Left ventricle myocardium inferior (tissue), 1 donor: ENCODE measurements at regions not wholly inside any gene's neighbourhood (a gene's known extent, or its start where the extent isn't known, plus 50 kb on each side); places are given as distances from the start of the nearest gene placed in this dataset.

Source experiments
- DNase-seq: peaks from one replicate; pipeline ENCODE4 v3.0.0-alpha.2; 2020
- H3K27ac ChIP-seq: fragments of 200-600 bp; replicated peaks from 2 replicates; pipeline ENCODE4 v1.8.0; 2021
- H3K27me3 ChIP-seq: fragments of 200-600 bp; 2 replicates; pipeline ENCODE4 v1.8.0; 2021; ENCODE audit warnings: low read depth
- H3K36me3 ChIP-seq: fragments of 200-600 bp; 2 replicates; pipeline ENCODE4 v1.8.0; 2021
- H3K4me1 ChIP-seq: fragments of 200-600 bp; 2 replicates; pipeline ENCODE4 v1.8.0; 2021
- H3K4me3 ChIP-seq: fragments of 200-600 bp; 2 replicates; pipeline ENCODE4 v1.8.0; 2021; ENCODE audit warnings: mild to moderate bottlenecking, moderate library complexity
- H3K9me3 ChIP-seq: fragments of 200-600 bp; replicated peaks from 2 replicates; pipeline ENCODE4 v1.8.0; 2021
- CTCF ChIP-seq: fragments of 200-600 bp; IDR thresholded peaks from 2 replicates; pipeline ENCODE4 v1.8.0; 2021; ENCODE audit warnings: antibody characterized with exemption, mild to moderate bottlenecking, borderline replicate concordance
- intact Hi-C: fragments of 100-400 bp; cut with micrococcal nuclease; formaldehyde crosslinking; loops from one replicate; pipeline ENCODE4 v1.11.0; 2022
- donor health status: DM: no; HTN: yes; CAD: no; lungs with severe emphysema.

DNA sequence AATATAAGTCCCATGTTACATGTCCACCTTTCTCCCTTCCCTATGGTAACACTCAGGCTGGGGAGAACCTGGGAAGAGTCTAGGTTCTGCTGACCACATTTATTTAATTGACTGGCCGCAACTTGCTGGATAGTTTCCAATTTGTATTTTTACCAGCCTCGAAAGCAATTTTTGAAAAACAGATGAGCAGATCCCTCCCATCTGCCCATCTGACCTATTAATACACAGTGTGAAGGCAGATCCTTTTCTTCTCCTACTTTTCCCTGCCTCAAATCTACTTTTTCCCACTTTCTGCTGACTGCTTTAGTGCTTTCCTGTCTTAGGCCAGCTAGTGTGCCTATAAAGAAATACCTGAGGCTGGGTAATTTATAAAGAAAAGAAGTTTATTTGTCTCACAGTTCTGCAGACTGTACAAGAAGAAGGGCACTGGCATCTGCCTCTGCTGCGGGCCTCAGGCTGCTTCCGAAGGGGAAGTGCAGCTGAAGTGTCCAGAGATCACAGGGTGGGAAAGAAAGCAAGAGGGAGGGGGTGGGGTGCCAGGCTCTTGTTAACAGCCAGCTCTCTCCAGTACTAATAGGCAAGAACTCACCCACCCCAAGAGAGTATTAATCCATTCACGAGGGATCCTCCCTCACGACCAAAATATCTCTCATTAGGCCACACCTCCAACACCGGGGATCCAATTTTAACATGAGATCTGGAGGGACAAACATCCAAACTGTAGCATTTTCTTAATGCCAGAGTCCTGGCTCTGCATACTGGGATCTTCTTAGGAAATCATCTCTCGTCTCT lies 336.0 kb upstream of the IGFBP3 start:
- no peaks in the 10 kb centered on the region for H3K36me3 ChIP-seq
- H3K4me1 ChIP-seq = no peaks in the 10 kb centered on the region
- H3K4me3 ChIP-seq = no peak overlapping the region
- no peak for DNase-seq
- H3K27ac ChIP-seq = no peak overlapping the region
- TF ChIP-seq CTCF = no peak
- intact Hi-C loops = no loop called here
- H3K9me3 ChIP-seq = peaks cover 32% of the 10 kb centered on the region
- no peaks in the 10 kb centered on the region for H3K27me3 ChIP-seq

- H3K27me3 ChIP-seq = no peaks in the 10 kb centered on the region
- peaks cover 8% of the 10 kb centered on the region for H3K9me3 ChIP-seq
- DNase-seq = no peak
- no peaks in the 10 kb centered on the region for H3K4me1 ChIP-seq
- no peaks in the 10 kb centered on the region for H3K36me3 ChIP-seq
- H3K4me3 ChIP-seq = no peak overlapping the region
- H3K27ac ChIP-seq = no peak overlapping the region
- intact Hi-C loops = no loop called here
- TF ChIP-seq CTCF = no peak
These were observed 332.4 kb upstream of the IGFBP3 start for GRCh38 chr7:46253520-46253919.

DNA sequence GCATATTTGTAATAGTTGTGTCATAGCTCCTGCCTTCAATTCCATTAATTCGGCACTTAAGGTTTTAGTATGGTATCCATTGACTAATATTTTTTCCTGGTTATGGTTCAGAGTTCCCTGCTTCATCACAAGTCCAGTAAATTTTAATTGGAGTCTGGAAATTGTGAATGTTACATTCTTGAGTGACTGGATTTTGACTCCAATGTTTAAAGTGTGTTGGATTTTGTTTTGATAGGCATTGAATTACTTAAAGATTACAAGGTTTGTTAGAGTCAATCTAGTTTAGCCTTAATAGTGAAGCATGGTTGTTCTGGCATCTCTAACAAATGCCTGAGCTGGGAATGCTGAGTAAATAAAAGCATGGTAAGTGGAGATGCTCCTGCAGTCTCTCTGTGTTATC lies 326.6 kb upstream of the IGFBP3 start:
- H3K36me3 ChIP-seq = no peaks in the 10 kb centered on the region
- H3K9me3 ChIP-seq = no peaks in the 10 kb centered on the region
- no peak overlapping the region for H3K27ac ChIP-seq
- TF ChIP-seq CTCF = no peak
- intact Hi-C loops = no loop called here
- no peak for DNase-seq
- no peaks in the 10 kb centered on the region for H3K4me1 ChIP-seq
- no peak overlapping the region for H3K4me3 ChIP-seq
- no peaks in the 10 kb centered on the region for H3K27me3 ChIP-seq

DNA sequence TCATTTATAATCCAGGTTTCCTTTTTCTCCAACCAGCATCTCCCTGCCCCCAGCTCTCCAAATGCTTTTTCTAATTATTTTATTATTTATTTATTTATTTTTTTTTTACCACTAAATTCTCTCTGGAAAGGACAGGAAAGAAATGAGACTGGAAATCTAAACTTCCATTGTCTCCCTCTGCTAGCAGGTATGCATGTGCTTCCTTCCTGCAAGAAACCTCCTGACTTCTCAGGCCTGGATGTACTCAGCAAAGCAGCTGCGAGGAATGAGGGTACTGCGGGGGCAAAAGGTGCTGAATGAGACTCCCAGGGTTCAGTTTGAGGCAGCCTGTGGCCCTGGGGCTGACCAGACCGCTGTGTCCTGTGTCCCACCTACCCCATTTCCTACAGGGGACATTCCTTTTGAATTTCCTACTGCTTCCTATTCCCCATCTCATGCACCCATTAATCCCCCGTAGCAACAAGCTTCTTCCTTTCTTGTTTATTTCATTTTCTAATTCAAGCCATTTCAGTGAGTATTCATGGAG lies 324.6 kb upstream of the IGFBP3 start:
- Histone ChIP-seq H3K4me3 (no peak overlapping the region), H3K4me1 (no peaks in the 10 kb centered on the region), H3K27me3 (no peaks in the 10 kb centered on the region), H3K36me3 (no peaks in the 10 kb centered on the region), H3K9me3 (peaks cover 5% of the 10 kb centered on the region), H3K27ac (no peak overlapping the region)
- intact Hi-C loops = no loop called here
- DNase-seq = no peak
- no peak for TF ChIP-seq CTCF

- Histone ChIP-seq H3K9me3 (peaks cover 14% of the 10 kb centered on the region), H3K27ac (no peak overlapping the region), H3K4me1 (no peaks in the 10 kb centered on the region), H3K36me3 (no peaks in the 10 kb centered on the region), H3K27me3 (no peaks in the 10 kb centered on the region), H3K4me3 (no peak overlapping the region)
- DNase-seq = no peak
- intact Hi-C loops = no loop called here
- no peak for TF ChIP-seq CTCF
These were observed 323.7 kb upstream of the IGFBP3 start for GRCh38 chr7:46244757-46245156.
